HG03575 (cell line): ENCODE measurements at regions not wholly inside any gene's neighbourhood (a gene's known extent, or its start where the extent isn't known, plus 50 kb on each side); places are given as distances from the start of the nearest gene placed in this dataset.

Source experiments
- ATAC-seq: cut with Tn5 transposase; IDR thresholded peaks from one replicate; pipeline ENCODE4 v1.9.1; 2021; ENCODE audit not compliant: unreplicated experiment, insufficient number of reproducible peaks, low FRiP score; ENCODE audit errors: extremely low read depth

DNA sequence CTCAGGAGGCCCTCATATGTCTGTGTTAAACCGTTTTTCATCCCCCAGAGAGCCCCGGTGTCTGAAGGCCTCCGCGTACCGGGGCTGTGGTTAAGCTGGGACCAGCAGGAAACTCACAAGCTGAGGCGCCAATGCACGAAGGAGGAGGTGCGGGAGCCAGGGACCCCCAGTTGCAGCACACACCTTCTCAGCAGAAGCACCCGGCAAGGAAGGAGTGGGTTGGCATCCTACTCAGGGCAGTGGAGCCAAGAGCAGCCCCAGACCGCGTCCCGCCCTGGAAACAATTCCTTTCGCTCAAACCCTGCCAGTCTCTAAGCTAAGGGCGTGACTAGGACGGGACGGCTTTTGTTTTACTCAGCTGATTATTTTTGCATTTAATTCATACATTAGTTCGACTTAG lies 726.9 kb downstream of the BRD1 start:
- ATAC-seq, result no peak

DNA sequence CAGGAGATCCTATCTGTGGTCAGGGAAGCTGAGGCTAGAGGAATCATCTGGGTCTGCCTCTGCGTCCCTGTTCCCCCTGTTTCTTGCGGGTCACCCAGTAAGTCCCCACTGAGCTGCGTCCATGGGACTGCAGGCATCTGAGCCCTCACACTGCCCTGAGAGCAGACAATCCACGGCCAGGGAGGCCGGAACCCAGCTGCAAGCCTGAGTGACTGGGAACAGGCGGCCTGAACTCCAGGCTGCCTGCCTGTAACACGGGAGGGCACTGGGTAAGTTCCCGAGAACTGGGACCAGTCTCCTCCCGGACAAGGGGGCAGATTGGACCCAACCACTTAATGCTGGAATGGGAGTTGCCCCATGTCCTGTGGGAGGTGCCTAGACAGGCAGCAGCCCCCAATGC lies 727.4 kb downstream of the BRD1 start:
- no peak for ATAC-seq

DNA sequence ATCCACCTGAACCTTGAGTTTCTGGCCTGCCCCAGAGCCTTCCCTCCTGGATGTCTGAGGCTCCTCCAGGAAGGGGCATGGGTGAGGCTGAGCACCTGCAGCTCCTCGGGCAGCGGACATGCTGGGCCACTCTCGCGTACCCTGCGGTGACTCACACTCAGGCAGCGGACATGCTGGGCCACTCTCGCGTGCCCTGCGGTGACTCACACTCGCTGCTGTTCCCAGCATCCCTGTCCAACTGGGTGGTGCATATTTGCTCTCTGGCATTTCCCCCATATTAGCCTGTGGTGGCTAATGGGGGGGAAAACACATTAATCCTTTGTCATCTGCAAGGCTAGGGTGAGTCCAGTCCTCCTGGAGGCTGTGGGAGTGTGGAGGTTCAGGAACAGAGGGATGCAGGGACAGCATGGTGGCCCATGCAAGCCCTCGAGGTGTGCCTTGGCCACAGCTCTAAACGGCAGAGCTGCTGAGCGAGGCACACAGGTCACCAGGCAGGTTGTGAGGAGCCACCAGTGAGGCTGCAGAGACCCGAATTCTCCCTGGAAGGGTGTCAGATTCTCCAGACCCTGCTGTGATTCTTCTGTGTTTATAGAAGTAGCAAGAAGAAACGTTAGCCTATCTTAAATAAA lies 728.1 kb downstream of the BRD1 start:
- no peak for ATAC-seq

DNA sequence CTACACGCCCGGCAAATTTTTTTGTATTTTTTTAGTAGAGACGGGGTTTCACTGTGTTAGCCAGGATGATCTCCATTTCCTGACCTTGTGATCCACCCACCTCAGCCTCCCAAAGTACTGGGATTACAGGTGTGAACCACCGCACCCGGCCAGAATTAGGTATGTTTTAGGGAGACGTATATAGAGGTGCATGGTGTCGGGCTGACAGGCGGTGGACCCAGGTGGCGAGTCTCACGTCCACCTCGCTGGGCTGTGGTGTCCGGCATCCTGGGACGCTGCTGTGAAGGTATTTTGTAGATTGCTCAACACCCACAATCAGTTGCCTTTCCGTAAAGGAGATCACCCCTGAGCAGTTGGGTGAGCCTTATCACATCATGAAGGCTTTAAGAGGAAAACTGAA lies 728.6 kb downstream of the BRD1 start:
- ATAC-seq, result no peak

DNA sequence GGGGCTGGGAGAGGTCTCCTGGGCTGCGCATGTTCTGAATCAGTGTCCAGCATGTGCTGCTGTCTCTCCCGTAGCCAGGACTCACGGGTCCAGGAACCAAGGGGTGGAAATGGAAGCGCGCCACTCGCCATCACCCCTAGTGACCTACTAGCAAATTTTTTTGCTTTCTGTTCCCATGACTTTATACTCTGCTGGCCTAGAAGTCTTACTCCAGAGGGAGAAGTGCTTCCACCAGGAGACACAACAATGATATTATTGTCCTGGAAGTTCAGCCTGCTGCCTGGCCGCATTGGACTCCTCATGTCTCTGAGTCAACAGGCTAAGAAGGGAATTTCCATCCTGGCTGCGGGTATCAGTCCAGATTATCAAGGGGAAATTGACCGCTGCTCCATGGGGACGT lies 729.7 kb downstream of the BRD1 start:
- ATAC-seq, result no peak

DNA sequence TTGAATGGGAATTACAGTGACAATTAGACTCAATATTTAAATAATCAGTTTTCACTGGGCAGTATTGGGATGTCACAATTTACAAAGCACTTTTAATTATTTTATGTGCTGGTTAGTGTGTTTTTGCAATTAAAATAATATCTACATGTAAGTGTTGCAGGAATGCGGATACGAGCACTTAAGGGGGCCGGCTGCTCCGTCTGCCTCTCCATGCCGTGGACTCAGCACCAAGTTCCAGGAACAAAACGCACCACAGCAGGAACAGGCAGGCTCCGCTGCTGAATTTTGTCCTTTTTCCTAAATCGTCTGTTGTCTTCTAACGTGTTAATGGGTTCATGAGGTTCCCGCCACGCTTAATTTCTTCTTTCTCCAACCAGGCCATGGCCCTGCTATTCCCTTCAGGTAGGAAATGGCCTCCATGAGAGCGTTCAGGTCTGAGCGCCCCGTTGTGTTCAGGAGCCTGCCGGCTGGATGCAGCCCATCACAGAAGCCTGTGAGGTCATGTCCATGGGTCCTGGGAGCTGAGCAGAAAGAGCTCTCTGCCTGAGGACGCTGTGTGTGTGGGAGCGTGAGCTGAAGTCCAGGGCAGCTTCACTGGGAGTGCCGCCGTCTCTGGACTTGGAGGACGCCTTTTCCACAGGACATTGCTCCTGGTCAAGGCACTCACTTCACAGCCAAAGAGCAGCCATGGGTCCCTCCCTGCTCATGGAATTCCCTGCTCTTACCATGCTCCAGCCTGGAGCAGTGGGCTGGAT lies 730.3 kb downstream of the BRD1 start:
- no peak for ATAC-seq

DNA sequence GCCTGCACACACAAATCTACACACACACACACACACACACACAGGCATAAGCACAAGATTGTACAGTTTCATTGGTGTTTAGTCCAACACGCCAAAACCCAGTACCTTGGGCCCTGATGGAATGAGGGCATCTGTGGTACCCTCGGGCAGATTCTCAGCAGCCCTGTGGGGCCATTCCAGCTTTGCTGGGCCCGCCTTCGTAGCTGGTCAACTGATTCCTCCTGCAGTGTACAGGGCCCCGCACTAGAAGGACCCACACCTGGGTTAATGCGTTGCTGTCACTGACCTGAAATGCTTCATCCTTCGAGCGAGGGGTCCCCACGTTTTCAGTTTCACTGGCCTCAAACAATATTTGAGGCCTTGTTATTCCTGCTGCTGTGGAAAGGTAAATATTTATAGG lies 731.2 kb downstream of the BRD1 start:
- no peak for ATAC-seq

DNA sequence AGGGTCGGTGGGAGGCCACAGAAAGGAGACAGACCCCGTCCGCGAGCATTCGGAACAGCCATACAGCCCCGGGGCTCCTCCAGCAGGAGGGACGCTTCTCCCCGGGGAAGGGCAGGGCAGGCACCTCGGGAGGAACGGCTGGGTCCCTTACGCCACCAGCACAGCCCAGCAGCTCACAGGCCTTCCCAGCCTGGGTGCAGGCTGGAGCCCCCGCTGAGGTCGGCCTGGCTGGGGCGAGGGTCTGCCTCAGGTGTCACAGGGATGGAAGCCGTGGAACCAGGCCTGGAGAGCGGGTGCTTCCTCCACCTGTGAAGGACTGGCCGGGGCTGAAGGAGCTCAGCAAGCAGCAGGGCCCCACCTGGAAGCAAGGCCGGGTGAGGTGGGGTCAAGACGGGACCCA lies 732.3 kb downstream of the BRD1 start:
- no peak for ATAC-seq

DNA sequence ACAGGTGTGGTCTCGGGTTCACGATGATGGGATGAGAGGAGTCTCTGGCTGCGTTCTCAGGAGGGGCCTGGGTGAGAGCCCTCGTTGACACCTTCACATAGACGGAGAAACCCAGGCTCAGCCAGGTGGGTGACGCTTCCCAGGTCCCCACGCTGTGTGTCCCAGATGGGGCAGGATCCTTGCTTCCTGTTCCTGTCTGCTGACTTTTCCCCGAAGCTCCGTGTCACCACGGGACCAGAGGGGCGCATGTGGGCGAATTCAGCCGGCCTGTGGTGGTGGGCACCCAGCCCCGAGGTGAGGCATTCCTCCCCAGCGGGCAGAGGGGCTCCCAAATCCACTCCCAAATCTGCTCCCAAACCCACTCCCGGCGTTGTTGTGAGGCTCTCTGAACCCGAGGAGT lies 732.8 kb downstream of the BRD1 start:
- ATAC-seq, result no peak

DNA sequence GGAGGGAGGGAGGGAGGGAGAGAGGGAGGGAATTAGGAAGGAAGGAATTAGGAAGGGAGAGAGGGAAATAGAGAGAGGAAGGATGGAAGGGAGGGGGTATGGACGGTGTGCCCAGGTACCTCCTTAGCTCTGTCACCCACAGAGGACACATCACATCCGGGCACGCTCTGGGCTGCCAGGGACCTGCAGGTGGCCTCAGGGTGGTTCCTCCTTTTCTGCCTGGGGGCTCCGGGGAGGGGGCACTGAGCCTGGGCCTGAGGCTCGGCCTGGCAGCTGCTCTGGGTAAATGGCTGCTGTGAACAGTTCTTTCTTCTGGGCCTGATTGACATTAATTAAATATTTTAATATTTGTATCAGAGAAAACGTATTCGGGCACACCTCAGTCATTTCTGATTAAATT lies 733.5 kb downstream of the BRD1 start:
- ATAC-seq, result no peak

DNA sequence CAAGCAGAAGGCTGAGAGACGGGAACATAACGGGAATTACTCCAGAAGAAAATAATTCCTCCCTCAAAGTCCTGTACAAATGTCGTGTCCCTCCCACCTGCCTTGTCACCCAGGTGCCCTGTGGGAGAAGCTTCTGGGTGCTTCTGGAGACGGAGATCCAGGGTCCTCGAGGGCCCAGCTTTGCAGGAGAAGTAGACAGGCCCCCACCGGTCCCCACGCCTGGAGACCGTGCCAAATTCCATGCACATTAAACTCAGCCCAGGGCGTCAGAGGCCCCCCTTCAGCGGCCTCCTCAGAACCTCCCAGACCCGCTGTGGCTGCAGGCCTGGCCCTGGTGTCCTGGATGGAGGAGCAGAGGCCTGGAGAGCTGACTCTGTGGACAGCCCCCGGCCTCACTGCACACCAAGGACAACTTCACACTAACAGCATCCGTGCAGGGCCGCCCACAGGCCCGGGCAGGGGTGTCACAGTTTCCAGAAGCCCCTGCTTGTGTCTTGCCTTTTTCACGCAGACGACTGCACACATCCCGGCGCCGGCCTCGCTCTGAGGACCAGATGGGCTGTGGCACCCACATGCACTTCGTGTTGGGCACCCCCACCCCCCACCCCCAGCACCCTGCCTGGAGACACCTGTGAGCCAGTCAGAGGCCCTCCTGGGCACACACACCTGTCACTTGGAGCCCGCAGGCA lies 734.3 kb downstream of the BRD1 start:
- ATAC-seq, result no peak

DNA sequence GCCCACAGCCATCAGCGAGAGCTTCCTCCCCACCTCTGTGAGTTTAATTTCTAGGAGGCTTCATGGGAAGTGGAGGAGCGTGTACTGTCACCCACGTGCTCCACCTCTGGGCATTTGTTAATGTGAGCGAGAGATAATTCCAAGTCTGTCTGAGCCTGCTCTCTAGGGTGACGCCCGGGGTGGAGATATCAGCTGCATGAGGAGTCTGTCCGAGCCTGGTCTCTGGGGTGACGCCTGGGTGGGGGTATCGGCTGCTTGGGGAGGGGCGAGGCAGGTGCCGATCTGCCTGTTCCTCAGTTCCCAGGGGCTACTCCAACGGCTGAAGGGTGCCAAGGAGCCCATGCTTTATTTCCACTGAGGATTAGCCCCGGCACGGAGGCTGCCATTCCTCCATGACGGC lies 735.0 kb downstream of the BRD1 start:
- no peak for ATAC-seq

DNA sequence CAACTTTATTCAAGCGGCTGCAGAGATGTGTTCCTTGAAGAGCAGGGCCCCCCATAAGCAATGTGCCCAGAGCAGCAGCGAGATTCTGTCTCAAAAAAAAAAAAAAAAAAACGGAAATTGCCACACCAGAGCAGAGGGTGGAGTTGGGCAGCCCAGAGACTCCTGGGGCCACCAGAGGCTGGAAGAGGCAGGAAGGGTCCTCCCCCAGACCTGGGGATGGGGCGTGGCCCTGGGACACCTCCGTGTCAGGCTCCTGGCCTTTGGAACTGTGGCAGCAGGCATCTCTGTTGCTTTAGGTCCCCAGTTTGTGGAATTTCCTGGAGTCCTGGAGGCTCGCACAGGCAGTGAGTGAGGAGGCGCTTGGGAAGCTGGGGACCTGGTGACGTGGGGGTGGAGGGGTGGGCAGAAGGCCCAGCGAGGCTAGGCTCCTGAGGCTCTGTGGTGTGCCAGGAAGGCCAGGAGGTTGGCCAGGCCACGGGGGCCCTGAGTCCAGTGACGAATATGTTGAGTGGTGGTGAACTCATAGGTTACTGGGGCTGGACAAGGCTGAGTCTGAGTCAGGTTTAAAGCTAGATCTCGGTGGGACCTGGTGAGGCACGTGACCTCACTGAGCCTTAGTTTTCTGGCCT lies 735.6 kb downstream of the BRD1 start:
- ATAC-seq, result no peak

DNA sequence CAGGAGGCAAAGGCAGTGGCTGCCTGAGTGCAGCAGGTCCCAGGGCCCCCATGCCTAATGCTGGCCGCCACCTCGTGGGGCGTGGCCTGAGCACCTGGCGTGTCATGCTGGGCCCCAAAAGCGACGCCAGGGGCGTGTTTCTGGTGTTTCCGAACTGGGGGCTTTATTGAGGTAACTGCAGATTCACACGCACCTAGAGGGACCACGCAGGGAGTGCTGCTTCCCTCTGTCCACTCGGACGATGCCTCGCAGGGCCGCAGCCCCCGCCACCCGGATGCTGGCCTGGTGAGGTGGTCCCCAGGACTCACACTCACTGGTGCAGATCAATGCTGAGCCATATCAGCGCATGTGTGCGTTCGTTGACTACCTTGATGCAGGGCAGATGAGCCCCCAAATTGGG lies 736.2 kb downstream of the BRD1 start:
- ATAC-seq, result no peak

DNA sequence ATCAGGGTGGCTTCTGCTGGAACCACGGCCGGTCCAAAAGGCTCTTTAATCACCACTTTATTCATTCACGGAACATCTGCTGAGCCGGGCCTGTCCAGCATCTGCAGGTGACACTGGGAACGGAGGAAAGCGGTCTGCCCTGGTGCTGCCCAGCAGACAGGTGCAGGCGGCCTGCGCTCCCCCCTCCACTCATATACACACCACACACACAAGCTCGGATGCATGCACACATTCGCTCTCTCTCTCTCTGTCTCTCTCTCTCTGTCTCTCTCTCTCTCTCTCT lies 736.9 kb downstream of the BRD1 start:
- no peak for ATAC-seq

DNA sequence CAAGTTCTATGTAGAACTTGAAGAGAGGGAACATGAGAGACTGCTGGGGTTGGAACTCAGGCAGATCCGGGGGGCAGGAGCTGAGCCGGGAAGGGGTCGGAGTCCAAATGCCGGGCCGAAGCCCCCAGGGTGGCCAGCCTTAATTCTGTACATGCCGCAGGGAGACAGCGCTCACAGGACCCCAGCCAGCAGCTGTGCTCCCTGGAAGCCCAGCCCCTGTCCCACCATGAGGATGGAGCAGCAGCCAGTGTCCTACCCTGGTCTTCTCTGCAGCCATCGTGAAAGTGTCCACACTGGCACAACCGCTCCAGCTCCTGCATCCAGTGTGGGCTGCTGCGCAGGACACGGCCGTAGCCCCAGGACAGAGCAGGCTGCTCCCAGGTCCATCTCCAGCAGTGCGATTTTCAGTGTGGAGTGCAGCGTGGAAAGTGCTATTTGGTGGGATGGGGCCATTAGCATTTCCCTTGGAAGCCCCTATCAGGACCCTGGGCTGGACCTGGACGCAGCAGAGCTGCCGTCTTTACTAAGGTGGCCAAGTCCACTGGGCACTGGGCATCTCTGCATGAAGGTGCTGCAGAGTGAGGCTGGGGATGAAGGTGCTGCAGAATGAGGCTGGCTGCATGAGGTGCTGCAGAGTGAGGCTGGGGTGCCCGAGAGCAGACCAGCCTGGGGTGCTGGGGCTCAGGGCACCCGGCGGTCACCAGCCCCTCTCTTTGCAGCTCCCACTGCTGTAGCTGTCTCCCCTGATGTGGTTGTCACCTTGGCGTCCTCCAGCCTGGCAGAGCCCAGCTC lies 737.4 kb downstream of the BRD1 start:
- no peak for ATAC-seq

DNA sequence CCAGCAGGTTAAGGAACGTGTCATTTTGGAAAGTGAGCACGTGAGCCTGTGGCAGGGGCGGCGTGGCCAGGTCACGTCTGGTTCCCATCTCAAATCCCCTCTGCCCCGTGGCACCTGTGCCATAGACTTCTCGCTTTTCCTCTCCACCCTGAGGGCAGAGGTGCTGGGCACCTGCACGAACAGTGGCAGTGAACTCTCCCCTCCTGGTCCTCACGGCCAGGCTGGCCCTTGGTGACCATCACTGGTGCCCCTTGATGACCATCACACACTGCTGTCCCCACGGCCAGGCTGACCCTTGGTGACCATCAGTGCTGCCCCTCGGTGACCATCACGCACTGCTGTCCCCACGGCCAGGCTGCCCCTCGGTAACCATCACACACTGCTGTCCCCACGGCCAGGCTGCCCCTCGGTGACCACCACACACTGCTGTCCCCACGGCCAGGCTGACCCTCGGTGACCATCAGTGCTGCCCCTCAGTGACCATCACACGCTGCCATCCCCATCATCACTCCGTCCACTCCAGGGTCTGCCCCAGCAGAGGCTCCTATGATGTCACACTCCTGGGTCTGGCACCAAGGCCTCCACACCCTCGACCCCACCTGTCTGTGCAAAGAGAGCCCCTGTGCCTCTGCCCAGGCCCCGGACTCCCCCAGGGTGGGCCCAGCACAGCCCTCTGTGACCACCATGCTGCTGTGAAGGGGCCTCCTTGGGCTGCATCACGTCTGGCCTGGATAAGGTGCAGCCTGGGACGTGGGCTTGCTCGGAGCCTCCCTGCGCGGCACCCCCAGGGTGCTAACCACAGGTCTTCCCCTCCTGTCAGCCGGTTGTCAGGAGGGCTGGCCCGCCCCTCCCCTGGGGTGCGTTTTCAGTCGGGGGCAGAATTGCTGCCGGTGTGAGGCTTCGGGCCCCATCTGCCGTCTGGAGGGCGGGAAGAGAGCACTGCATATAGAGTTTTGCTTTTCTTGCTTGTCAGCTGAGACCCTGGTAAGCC lies 738.6 kb downstream of the BRD1 start:
- ATAC-seq, result no peak
